GM18951 (cell line): ENCODE measurements at regions not wholly inside any gene's neighbourhood (a gene's known extent, or its start where the extent isn't known, plus 50 kb on each side); places are given as distances from the start of the nearest gene placed in this dataset.

Source experiments
- POLR2A ChIP-seq: IDR thresholded peaks from 4 replicates; pipeline ENCODE4 v1.6.1; 2011; ENCODE audit warnings: mild to moderate bottlenecking; ENCODE audit not compliant: insufficient read length, insufficient read depth; ENCODE audit errors: extremely low read depth
- in situ Hi-C: fragments of 300-500 bp; cut with MboI; formaldehyde crosslinking; loops from one replicate; pipeline ENCODE4 v1.12.0; 2022; ENCODE audit warnings: low sequenced_read_pairs, mixed read lengths, inconsistent platforms; ENCODE audit not compliant: unreplicated experiment

GRCh38 chr1:88453295-88453694 is 230.8 kb upstream of the PKN2 start:
- no peak for TF ChIP-seq POLR2A
- in situ Hi-C loops: no loop called here

GRCh38 chr1:88454781-88455180 is 229.3 kb upstream of the PKN2 start:
- no peak for TF ChIP-seq POLR2A
- in situ Hi-C loops: no loop called here

- in situ Hi-C loops: no loop called here
- TF ChIP-seq POLR2A: no peak
Measured at GRCh38 chr1:88455621-88456256, 228.3 kb upstream of the PKN2 start.

- in situ Hi-C loops: no loop called here
- no peak for TF ChIP-seq POLR2A
Measured at GRCh38 chr1:88457197-88457596, 226.9 kb upstream of the PKN2 start.

- in situ Hi-C loops: no loop called here
- no peak for TF ChIP-seq POLR2A
Measured at GRCh38 chr1:88461007-88461406, 223.1 kb upstream of the PKN2 start.

- in situ Hi-C loops: no loop called here
- TF ChIP-seq POLR2A: no peak
Measured at GRCh38 chr1:88462096-88462487, 222.0 kb upstream of the PKN2 start.

- no peak for TF ChIP-seq POLR2A
- in situ Hi-C loops: no loop called here
Measured at GRCh38 chr1:88462488-88463261, 221.4 kb upstream of the PKN2 start.

- in situ Hi-C loops: no loop called here
- TF ChIP-seq POLR2A: no peak
Measured at GRCh38 chr1:88463401-88463985, 220.6 kb upstream of the PKN2 start.

GRCh38 chr1:88466011-88466410 is 218.1 kb upstream of the PKN2 start:
- no peak for TF ChIP-seq POLR2A
- in situ Hi-C loops: no loop called here

GRCh38 chr1:88466899-88467580 is 217.0 kb upstream of the PKN2 start:
- TF ChIP-seq POLR2A: no peak
- in situ Hi-C loops: no loop called here

- no peak for TF ChIP-seq POLR2A
- in situ Hi-C loops: no loop called here
Measured at GRCh38 chr1:88472298-88472697, 211.8 kb upstream of the PKN2 start.

GRCh38 chr1:88472714-88473113 is 211.4 kb upstream of the PKN2 start:
- no peak for TF ChIP-seq POLR2A
- in situ Hi-C loops: no loop called here

GRCh38 chr1:88474555-88475304 is 209.3 kb upstream of the PKN2 start:
- in situ Hi-C loops: no loop called here
- TF ChIP-seq POLR2A: no peak
